ENCODE measurements at regions not wholly inside any gene's neighbourhood (a gene's known extent, or its start where the extent isn't known, plus 50 kb on each side); places are given as distances from the start of the nearest gene placed in this dataset.
"Not testable (repeated sequence)": the region's sequence is repeated elsewhere in the genome, so short reads cannot be mapped to it uniquely, and the experiment has no call there.

- no peak for DNase-seq
Measured at GRCh38 chr7:131845573-131846314, 289.3 kb upstream of the PODXL start.

DNA sequence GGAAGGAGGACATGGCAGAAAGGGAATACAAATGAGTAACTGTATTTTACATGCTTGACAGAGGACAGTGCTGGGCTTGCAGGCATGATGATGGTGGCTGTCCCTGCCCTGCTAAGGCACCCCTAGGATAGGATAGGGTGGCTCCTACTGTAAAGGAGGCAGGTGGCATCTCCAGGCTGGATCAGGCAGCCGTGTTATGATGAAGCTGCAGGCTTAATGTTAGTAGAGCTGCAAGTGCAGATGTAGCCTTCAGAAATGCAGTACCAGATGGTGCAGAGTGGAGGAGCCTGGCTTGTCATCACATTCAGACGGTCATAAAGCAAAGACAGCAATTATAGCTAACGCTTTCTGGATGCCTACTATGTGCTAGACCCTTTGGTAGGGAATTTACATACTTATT, 287.9 kb upstream of the PODXL start:
- no peak for DNase-seq

- no peak for DNase-seq
Measured at GRCh38 chr7:131843898-131844331, 287.5 kb upstream of the PODXL start.

DNA sequence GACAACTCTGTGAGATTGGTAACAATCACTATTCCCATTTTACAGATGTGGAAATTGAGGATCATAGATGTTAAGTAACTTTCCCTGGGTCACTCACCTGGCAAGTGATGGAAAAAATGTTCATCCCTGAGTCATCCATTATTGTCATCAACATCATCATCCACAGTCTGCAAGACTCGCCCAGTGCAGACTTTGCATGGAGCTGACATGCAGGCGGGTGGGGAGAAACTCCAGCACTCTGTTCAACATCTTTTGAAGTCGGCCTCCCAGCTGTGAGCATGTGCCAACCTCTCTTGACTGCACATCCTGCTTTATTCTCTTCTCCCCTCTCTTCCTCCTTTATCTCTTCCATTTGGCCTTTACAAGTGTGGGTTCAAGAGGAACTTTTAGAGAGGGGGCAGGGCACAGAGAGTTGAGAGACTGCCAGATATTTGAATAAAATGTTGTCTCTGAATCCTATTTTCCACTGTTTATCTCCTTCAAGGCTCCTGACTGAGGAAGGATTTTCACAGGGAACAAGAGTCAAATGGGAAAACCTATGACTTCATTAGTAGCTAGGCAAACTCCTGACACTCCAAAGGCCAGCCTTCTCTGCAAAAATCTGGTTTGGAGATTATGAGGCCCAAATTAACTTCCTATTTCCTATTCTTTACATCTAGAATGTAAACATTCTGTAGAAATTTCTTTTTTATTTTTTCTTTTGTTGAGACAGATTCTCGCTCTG, 283.7 kb upstream of the PODXL start:
- no peak for DNase-seq

- no peak for DNase-seq
Measured at GRCh38 chr7:131836733-131837132, 280.3 kb upstream of the PODXL start.

- DNase-seq: no peak
Measured at GRCh38 chr7:131835141-131835540, 278.7 kb upstream of the PODXL start.

DNA sequence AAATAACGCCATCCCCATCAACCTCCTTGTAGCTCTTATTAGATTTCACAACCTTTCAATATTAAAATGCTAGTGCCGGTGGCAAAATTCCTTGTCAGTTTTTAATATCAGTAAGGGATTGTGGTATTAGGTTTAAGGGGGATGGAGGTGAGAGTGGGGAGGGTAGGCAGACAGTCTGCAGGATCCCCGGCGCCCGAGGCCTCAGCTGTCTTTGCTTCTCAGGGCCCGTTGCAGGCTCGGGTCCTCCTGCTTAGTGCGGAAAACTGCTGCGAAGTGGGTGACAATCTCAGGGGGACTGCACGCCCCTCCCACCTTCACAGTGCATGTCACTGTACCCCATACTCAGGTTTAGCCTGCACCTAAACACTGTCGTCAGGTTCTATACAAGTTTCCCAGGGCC, 274.3 kb upstream of the PODXL start:
- no peak for DNase-seq

GRCh38 chr7:131829947-131830558, 273.6 kb upstream of the PODXL start:
- DNase-seq: no peak

DNA sequence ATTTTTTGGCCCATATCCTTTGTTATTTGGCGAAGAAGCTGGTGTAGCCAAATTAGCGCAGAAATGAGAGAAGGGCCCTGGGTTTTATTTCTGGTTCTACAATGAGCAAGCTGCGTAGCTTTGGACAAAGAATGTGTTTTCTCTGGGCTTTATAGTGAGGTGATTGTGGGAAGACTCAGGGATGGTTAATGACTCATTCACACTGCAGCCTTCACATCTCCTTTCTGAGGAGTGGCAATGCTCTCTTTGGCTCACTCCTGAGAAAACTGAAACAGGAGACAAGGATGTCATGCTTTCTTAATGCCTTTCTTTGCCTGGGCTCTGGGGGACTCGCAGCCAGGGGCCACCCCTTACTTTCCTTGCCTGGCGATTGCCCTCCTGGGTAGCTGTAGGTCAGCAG, 271.0 kb upstream of the PODXL start:
- no peak for DNase-seq

DNA sequence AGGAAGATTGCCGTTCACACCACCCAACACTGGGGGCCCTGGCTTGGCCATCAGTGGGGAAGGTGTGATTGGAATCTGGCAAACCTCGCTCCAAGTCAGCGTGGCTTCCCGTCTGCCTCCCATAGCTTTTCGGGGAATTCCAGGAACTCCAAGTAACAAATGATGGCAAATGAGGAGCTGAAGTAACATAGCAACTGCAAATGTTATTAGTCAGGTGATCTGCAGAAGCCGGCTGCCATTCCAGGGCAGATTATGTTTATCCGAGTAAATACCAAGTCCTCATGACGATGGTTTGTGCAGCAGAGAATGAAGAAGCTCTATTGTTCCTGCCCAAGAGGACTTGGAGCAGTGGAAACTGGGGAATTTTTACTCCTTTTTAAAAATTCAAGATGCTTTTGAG, 270.5 kb upstream of the PODXL start:
- no peak for DNase-seq

DNA sequence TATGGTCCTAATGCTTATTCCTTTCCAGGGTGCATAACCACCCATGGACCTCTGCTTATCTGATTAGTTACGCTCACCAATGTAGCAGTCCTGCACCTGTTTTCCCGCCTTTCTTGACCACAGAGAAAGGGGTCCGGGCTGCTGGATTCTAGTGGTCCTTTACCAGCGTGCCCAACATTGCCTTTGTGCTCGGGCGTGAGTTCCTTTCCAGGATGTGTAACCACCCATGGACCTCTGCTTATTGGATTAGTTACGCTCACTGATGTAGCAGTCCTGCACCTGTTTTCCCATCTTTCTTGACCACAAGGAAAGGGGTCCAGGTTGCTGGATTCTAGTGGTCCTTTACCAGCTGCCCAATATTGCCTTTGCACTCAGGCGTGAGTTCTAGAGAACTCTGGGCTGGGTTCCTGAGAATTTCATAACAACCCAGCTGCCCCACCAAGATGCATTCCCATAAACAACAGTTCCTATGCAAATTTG, 267.6 kb upstream of the PODXL start:
- DNase-seq: not testable (repeated sequence)

DNA sequence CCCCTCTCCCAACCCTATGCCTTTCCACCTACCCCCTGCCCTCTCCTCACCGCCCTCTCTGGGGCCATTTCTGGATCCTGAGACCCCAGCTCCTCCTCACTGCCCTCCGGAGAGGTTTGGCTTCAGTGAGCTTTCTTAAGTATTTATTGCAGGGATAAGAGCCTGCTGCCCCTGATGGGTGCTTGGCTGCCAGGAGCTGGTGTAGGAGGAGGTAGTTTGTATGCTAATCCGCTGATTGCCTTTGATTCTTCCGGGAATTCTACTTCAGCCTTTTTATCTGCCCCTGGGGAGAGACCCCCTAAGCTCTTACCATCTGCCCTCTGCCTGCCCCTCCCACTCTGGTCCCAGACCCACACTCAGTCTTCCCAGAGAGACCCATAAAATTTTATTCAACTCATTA, 263.5 kb upstream of the PODXL start:
- no peak for DNase-seq

DNA sequence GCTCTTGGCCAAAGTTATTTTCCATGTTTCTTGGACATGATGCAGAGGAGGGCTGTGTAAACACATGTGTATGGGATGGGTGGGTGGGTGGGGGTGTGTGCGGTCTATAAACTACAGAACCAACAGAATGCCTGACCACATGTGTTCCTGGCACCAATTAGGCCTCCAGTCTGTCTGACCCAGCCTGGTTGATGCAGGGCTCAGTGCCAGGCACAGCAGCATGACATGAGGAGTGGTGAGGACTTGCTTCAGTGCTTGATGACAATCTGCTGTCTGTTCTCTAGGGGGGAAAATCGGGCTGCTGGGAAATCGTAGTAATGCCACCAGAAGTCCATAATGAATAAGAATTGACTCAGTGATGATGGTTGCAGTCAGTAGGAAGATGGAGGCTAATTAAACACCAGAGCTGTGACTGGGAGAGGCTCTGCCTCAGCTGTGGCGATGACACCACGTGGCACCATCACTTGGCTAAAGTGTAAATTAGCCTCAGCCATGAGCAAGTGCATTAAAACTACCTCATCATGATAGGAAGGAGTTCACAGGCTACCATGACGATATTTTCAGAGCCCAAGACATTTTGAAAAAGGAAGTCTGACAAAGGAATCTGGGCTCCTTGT, 260.1 kb upstream of the PODXL start:
- no peak for DNase-seq

DNA sequence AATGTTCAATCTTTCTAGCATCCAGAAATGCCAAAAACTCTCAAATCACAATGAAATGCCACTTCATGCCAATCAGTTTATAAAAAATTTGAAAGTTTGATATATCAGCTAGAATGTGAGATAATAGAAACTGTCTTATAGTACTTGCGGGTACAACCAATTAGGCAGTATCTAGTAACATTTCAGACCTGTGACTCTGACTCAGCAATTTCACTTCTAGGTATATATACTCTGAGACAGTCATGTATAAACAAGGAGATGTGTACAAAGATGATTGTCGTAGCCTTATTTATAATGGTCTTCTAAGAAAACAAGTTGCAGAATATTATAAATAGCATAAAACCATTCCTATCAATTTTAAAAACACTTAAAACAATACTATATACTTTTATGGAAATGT, 252.3 kb upstream of the PODXL start:
- no peak for DNase-seq

DNA sequence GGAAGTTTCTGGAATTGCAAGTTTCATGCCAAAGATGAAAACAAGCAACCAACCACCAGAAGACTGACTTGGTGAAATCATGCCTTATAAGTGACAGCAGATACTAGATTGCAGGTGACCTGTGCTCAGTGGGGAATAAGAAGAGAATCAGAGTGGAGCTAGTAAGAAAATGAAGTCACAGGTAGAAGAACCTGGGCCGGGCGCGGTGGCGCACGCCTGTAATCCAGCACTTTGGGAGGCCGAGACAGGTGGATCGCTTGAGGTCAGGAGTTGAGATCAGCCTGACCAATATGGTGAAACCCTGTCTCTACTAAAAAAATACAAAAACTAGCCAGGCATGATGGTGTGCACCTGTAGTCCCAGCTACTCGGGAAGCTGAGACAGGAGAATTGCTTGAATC, 251.7 kb upstream of the PODXL start:
- not testable (repeated sequence) for DNase-seq

GRCh38 chr7:131803816-131804215, 247.4 kb upstream of the PODXL start:
- no peak for DNase-seq

- DNase-seq: no peak
Measured at GRCh38 chr7:131802195-131802864, 245.9 kb upstream of the PODXL start.

- DNase-seq: no peak
Measured at GRCh38 chr7:131800531-131800930, 244.1 kb upstream of the PODXL start.

DNA sequence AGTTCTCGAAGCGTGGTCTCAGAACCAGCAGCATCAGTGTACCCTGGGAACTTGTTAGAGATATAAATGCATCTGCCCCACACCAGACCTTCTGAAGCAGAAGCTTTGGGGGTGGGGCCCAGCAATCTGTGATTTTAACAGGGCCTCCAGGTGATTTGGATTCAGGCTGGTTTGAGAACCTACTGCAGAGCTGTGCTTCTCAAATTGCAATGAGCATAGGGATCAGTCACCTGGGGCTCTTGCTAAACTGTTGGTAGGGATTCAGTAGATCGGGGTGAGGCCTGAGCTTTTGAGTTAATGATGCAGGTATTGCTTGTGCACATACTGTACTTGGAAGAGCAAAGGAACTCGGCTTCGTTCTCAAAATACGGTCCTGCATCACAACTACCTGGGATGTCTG, 243.6 kb upstream of the PODXL start:
- DNase-seq: no peak

DNA sequence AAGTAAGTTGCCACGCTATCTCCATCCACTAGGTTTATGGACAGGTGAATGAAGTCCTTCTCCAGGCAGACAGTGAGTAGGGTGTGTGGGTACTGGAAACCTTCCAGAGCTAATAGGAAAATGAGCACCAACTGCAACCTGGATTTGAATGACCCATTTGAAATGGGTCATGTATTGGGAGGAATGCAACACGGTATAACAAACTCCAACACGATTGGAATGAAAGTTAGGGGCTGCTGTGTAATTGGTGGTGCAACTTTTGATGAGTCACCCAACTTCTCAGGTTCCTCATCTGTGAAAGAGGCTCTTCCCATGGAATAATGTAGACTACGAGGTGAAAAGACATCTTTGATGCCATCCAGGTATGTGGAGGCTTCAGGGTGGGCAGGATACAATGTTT, 241.4 kb upstream of the PODXL start:
- no peak for DNase-seq

DNA sequence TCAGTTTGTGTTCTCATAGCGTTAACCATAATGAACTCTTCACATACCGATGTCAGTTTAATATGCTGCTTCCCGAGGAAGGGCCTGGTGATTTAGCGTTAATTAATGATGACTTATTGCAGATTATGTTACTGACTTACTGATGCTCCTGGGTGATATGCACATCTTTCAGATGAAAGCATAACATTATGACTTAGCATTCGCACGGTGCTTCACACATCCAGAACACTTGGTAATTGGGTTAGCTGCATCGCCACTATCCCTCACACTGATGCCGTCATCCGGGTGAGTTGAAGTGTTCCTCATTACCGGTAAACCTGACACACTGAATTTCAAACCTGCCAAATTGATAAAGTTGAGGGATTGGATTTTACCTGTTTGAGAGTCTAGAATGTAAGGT, 239.0 kb upstream of the PODXL start:
- DNase-seq: no peak

DNA sequence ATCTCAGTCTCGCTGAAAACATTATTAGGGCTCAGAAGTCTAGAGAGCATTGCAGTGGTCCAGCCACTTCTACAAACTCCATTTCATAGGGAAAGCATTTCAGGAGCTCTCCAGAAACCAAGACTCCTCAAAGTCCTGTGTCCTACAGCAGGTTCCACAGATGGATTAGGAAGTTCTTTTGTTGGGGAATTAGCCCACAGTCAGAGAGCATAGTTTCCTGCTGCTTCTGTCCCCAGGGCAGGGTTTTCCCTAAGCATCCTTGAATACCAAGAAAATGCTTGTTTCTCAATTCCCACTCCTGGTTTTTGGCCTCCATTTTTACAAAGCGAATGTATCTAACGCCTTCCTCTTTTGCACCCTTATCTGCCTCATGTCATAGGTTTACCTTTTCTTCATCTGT, 235.9 kb upstream of the PODXL start:
- no peak for DNase-seq

DNA sequence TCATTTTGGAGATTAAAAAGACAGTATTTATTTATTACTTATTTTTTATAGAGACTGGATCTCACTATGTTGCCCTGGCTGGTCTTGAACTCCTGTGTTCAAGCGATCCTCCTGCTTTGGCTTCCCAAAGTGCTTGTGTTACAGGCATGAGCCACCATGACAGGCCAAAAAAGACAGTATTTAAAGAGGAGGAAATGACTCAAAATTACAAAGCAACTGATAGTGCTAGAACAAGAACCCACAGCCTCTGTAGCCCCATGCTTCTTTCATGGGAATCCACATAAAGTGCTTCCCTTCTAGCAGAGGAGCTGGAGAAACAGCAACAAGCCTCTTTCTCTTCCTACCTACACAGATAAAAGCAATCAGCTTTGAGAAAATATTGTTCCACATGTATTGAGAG, 230.7 kb upstream of the PODXL start:
- no peak for DNase-seq

All from stimulated activated CD4-positive, alpha-beta T cell treated with anti-CD3 and anti-CD28 coated beads, Interleukin-15, amount 100 ng/mL, for 24 hours (primary cell).